Stimulated activated CD4-positive, alpha-beta T cell treated with anti-CD3 and anti-CD28 coated beads, Interleukin-2, amount 100 ng/mL, for 48 hours (primary cell): ENCODE measurements at regions not wholly inside any gene's neighbourhood (a gene's known extent, or its start where the extent isn't known, plus 50 kb on each side); places are given as distances from the start of the nearest gene placed in this dataset.
"Not testable (repeated sequence)": the region's sequence is repeated elsewhere in the genome, so short reads cannot be mapped to it uniquely, and the experiment has no call there.

ENCODE experiments used
- DNase-seq, 2 donors: peaks; one replicate each; pipeline ENCODE4 v3.0.0-alpha.2; 2020

GRCh38 chr7:68684996-68685395 lies 913.3 kb upstream of the AUTS2 start:
- DNase-seq, result no peak

- no peak for DNase-seq
Observed at GRCh38 chr7:68688416-68689086, 909.7 kb upstream of the AUTS2 start.

- DNase-seq, result no peak
Observed at GRCh38 chr7:68689087-68689433, 909.2 kb upstream of the AUTS2 start.

- DNase-seq, result no peak
Observed at GRCh38 chr7:68691261-68692216, 906.7 kb upstream of the AUTS2 start.

GRCh38 chr7:68692511-68692910 lies 905.8 kb upstream of the AUTS2 start:
- no peak for DNase-seq

GRCh38 chr7:68694656-68695055 lies 903.6 kb upstream of the AUTS2 start:
- no peak for DNase-seq

GRCh38 chr7:68697796-68698280 lies 900.4 kb upstream of the AUTS2 start:
- no peak for DNase-seq

- DNase-seq, result no peak
Observed at GRCh38 chr7:68699090-68699711, 899.1 kb upstream of the AUTS2 start.

- no peak for DNase-seq
Observed at GRCh38 chr7:68700414-68700813, 897.9 kb upstream of the AUTS2 start.

GRCh38 chr7:68706291-68706690 lies 892.0 kb upstream of the AUTS2 start:
- DNase-seq, result no peak

GRCh38 chr7:68707159-68707558 lies 891.1 kb upstream of the AUTS2 start:
- DNase-seq, result no peak

- DNase-seq, result no peak
Observed at GRCh38 chr7:68707958-68708357, 890.3 kb upstream of the AUTS2 start.

GRCh38 chr7:68712956-68713495 lies 885.2 kb upstream of the AUTS2 start:
- no peak for DNase-seq

- not testable (repeated sequence) for DNase-seq
Observed at GRCh38 chr7:68714135-68714534, 884.1 kb upstream of the AUTS2 start.

GRCh38 chr7:68715907-68716306 lies 882.4 kb upstream of the AUTS2 start:
- no peak for DNase-seq

- DNase-seq, result no peak
Observed at GRCh38 chr7:68717176-68717575, 881.1 kb upstream of the AUTS2 start.

GRCh38 chr7:68718097-68718551 lies 880.2 kb upstream of the AUTS2 start:
- DNase-seq, result no peak

- DNase-seq, result no peak
Observed at GRCh38 chr7:68720697-68721096, 877.6 kb upstream of the AUTS2 start.

GRCh38 chr7:68722044-68722443 lies 876.2 kb upstream of the AUTS2 start:
- no peak for DNase-seq

- DNase-seq, result no peak
Observed at GRCh38 chr7:68724965-68725364, 873.3 kb upstream of the AUTS2 start.

- DNase-seq, result no peak
Observed at GRCh38 chr7:68725843-68726785, 872.2 kb upstream of the AUTS2 start.

GRCh38 chr7:68728720-68729119 lies 869.6 kb upstream of the AUTS2 start:
- not testable (repeated sequence) for DNase-seq
